GM18511 (cell line): ENCODE measurements at regions not wholly inside any gene's neighbourhood (a gene's known extent, or its start where the extent isn't known, plus 50 kb on each side); places are given as distances from the start of the nearest gene placed in this dataset.

Experiments used
- ATAC-seq: cut with Tn5 transposase; IDR thresholded peaks from one replicate; pipeline ENCODE4 v1.9.1; 2021; ENCODE audit warnings: mild to moderate bottlenecking, moderate library complexity; ENCODE audit not compliant: unreplicated experiment

- no peak for ATAC-seq
Measured at GRCh38 chr11:33476945-33477606, 219.9 kb downstream of the HIPK3 start.

- no peak for ATAC-seq
Measured at GRCh38 chr11:33475993-33476392, 218.8 kb downstream of the HIPK3 start.

- ATAC-seq: no peak
Measured at GRCh38 chr11:33474866-33475265, 217.7 kb downstream of the HIPK3 start.

GRCh38 chr11:33471541-33471940 is 214.4 kb downstream of the HIPK3 start:
- ATAC-seq: no peak

GRCh38 chr11:33467966-33468365 is 210.8 kb downstream of the HIPK3 start:
- no peak for ATAC-seq

GRCh38 chr11:33463059-33463458 is 205.9 kb downstream of the HIPK3 start:
- no peak for ATAC-seq

- ATAC-seq: no peak
Measured at GRCh38 chr11:33461369-33462125, 204.4 kb downstream of the HIPK3 start.

- no peak for ATAC-seq
Measured at GRCh38 chr11:33457948-33458347, 200.8 kb downstream of the HIPK3 start.

GRCh38 chr11:33455867-33456463 is 198.8 kb downstream of the HIPK3 start:
- ATAC-seq: no peak

GRCh38 chr11:33454264-33454663 is 197.1 kb downstream of the HIPK3 start:
- ATAC-seq: no peak

- ATAC-seq: no peak
Measured at GRCh38 chr11:33452836-33453624, 195.8 kb downstream of the HIPK3 start.

- no peak for ATAC-seq
Measured at GRCh38 chr11:33451364-33451763, 194.2 kb downstream of the HIPK3 start.

GRCh38 chr11:33449798-33450197 is 192.6 kb downstream of the HIPK3 start:
- no peak for ATAC-seq

- no peak for ATAC-seq
Measured at GRCh38 chr11:33448461-33449130, 191.4 kb downstream of the HIPK3 start.

GRCh38 chr11:33445761-33446161 is 188.6 kb downstream of the HIPK3 start:
- ATAC-seq: no peak

GRCh38 chr11:33444835-33445594 is 187.8 kb downstream of the HIPK3 start:
- no peak for ATAC-seq

- ATAC-seq: no peak
Measured at GRCh38 chr11:33443684-33444083, 186.5 kb downstream of the HIPK3 start.

GRCh38 chr11:33438301-33438700 is 181.1 kb downstream of the HIPK3 start:
- no peak for ATAC-seq

- no peak for ATAC-seq
Measured at GRCh38 chr11:33437529-33437928, 180.3 kb downstream of the HIPK3 start.

GRCh38 chr11:33435216-33435615 is 178.0 kb downstream of the HIPK3 start:
- ATAC-seq: no peak
